H1 (cell line): ENCODE measurements at regions not wholly inside any gene's neighbourhood (a gene's known extent, or its start where the extent isn't known, plus 50 kb on each side); places are given as distances from the start of the nearest gene placed in this dataset.

Experiments
- CHD2 ChIP-seq: IDR thresholded peaks from 2 replicates; pipeline ENCODE4 v1.6.1; 2012; ENCODE audit warnings: low read length, improper control_type of control experiment
- CTBP2 ChIP-seq: IDR thresholded peaks from 2 replicates; pipeline ENCODE4 v1.7.0; 2011; ENCODE audit warnings: borderline replicate concordance, mild to moderate bottlenecking, moderate library complexity, mixed read lengths, low read length; ENCODE audit not compliant: insufficient read depth, insufficient read length
- HDAC2 ChIP-seq, 2 experiments: fragments of 300-600 bp in 1 of 2; sonication (generic) in 1 of 2; IDR thresholded peaks; 2 replicates each; pipeline ENCODE4 v1.6.1; 2011 to 2012; ENCODE audit warnings: low read depth in 2 of 2, low read length in 2 of 2, mild to moderate bottlenecking in 2 of 2, moderate library complexity in 2 of 2, borderline replicate concordance in 1 of 2, inconsistent platforms in 1 of 2
- TBP ChIP-seq: IDR thresholded peaks from 2 replicates; pipeline ENCODE4 v1.6.1; 2011; ENCODE audit warnings: low read depth, low read length, improper control_type of control experiment
- TF ChIP-seq, protein P1 (sequence below): fragments of 300-600 bp; sonication (generic); IDR thresholded peaks from 2 replicates; pipeline ENCODE4 v1.7.1; 2012; ENCODE audit warnings: low read length, moderate library complexity, mild to moderate bottlenecking, inconsistent platforms; ENCODE audit not compliant: insufficient replicate concordance
- TF ChIP-seq, protein P2 (sequence below), 3 experiments: IDR thresholded peaks; 1 replicate in 2 of 3; 2 replicates in 1 of 3; pipeline versions ENCODE4 v1.5.1 to v1.6.1; 2011; ENCODE audit warnings: low read length in 3 of 3, mild to moderate bottlenecking in 3 of 3, inconsistent platforms in 2 of 3, low read depth in 1 of 3, moderate library complexity in 1 of 3; ENCODE audit not compliant: insufficient read depth in 1 of 3; ENCODE audit errors: control extremely low read depth in 1 of 3

DNA sequence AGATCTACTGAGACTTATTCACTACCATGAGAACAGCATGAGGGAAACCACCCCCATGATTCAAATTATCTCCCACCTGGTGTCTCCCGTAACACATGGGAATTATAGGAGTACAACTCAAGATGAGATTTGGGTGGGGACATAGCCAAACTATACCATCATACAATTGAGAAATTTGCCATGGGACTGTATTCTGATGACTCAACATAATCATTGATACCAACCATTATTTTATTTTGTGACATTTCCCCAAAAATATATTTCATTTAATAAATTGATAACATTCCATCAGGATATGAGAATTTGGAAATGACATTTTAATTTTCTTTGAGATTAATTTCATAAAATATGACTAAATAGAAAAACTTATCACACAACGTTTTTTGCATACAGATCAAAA is 96.6 kb upstream of the MDFIC2 start (continued):
- TF ChIP-seq, protein P1, sequence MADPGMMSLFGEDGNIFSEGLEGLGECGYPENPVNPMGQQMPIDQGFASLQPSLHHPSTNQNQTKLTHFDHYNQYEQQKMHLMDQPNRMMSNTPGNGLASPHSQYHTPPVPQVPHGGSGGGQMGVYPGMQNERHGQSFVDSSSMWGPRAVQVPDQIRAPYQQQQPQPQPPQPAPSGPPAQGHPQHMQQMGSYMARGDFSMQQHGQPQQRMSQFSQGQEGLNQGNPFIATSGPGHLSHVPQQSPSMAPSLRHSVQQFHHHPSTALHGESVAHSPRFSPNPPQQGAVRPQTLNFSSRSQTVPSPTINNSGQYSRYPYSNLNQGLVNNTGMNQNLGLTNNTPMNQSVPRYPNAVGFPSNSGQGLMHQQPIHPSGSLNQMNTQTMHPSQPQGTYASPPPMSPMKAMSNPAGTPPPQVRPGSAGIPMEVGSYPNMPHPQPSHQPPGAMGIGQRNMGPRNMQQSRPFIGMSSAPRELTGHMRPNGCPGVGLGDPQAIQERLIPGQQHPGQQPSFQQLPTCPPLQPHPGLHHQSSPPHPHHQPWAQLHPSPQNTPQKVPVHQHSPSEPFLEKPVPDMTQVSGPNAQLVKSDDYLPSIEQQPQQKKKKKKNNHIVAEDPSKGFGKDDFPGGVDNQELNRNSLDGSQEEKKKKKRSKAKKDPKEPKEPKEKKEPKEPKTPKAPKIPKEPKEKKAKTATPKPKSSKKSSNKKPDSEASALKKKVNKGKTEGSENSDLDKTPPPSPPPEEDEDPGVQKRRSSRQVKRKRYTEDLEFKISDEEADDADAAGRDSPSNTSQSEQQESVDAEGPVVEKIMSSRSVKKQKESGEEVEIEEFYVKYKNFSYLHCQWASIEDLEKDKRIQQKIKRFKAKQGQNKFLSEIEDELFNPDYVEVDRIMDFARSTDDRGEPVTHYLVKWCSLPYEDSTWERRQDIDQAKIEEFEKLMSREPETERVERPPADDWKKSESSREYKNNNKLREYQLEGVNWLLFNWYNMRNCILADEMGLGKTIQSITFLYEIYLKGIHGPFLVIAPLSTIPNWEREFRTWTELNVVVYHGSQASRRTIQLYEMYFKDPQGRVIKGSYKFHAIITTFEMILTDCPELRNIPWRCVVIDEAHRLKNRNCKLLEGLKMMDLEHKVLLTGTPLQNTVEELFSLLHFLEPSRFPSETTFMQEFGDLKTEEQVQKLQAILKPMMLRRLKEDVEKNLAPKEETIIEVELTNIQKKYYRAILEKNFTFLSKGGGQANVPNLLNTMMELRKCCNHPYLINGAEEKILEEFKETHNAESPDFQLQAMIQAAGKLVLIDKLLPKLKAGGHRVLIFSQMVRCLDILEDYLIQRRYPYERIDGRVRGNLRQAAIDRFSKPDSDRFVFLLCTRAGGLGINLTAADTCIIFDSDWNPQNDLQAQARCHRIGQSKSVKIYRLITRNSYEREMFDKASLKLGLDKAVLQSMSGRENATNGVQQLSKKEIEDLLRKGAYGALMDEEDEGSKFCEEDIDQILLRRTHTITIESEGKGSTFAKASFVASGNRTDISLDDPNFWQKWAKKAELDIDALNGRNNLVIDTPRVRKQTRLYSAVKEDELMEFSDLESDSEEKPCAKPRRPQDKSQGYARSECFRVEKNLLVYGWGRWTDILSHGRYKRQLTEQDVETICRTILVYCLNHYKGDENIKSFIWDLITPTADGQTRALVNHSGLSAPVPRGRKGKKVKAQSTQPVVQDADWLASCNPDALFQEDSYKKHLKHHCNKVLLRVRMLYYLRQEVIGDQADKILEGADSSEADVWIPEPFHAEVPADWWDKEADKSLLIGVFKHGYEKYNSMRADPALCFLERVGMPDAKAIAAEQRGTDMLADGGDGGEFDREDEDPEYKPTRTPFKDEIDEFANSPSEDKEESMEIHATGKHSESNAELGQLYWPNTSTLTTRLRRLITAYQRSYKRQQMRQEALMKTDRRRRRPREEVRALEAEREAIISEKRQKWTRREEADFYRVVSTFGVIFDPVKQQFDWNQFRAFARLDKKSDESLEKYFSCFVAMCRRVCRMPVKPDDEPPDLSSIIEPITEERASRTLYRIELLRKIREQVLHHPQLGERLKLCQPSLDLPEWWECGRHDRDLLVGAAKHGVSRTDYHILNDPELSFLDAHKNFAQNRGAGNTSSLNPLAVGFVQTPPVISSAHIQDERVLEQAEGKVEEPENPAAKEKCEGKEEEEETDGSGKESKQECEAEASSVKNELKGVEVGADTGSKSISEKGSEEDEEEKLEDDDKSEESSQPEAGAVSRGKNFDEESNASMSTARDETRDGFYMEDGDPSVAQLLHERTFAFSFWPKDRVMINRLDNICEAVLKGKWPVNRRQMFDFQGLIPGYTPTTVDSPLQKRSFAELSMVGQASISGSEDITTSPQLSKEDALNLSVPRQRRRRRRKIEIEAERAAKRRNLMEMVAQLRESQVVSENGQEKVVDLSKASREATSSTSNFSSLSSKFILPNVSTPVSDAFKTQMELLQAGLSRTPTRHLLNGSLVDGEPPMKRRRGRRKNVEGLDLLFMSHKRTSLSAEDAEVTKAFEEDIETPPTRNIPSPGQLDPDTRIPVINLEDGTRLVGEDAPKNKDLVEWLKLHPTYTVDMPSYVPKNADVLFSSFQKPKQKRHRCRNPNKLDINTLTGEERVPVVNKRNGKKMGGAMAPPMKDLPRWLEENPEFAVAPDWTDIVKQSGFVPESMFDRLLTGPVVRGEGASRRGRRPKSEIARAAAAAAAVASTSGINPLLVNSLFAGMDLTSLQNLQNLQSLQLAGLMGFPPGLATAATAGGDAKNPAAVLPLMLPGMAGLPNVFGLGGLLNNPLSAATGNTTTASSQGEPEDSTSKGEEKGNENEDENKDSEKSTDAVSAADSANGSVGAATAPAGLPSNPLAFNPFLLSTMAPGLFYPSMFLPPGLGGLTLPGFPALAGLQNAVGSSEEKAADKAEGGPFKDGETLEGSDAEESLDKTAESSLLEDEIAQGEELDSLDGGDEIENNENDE, result no peak
- TF ChIP-seq, protein P2, sequence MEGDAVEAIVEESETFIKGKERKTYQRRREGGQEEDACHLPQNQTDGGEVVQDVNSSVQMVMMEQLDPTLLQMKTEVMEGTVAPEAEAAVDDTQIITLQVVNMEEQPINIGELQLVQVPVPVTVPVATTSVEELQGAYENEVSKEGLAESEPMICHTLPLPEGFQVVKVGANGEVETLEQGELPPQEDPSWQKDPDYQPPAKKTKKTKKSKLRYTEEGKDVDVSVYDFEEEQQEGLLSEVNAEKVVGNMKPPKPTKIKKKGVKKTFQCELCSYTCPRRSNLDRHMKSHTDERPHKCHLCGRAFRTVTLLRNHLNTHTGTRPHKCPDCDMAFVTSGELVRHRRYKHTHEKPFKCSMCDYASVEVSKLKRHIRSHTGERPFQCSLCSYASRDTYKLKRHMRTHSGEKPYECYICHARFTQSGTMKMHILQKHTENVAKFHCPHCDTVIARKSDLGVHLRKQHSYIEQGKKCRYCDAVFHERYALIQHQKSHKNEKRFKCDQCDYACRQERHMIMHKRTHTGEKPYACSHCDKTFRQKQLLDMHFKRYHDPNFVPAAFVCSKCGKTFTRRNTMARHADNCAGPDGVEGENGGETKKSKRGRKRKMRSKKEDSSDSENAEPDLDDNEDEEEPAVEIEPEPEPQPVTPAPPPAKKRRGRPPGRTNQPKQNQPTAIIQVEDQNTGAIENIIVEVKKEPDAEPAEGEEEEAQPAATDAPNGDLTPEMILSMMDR (IDR thresholded peaks at IDR 0.05; ENCODE audit: control extremely low read depth in 1 of 3, insufficient read depth in 1 of 3, low read depth in 1 of 3, low read length in 3 of 3), result no peak
- no peak for TF ChIP-seq TBP
- no peak for TF ChIP-seq HDAC2 (IDR thresholded peaks at IDR 0.05; ENCODE audit: borderline replicate concordance in 1 of 2, low read depth in 2 of 2, low read length in 2 of 2)
- no peak for TF ChIP-seq CTBP2
- no peak for TF ChIP-seq CHD2
